ENCODE measurements at regions not wholly inside any gene's neighbourhood (a gene's known extent, or its start where the extent isn't known, plus 50 kb on each side); places are given as distances from the start of the nearest gene placed in this dataset.

GRCh38 chr14:22046063-22046462 lies 372.4 kb upstream of the OR4E1 start:
- TF ChIP-seq ATF3 (CRISPR knock-in tag; IDR thresholded peaks at IDR 0.05) (no peak), HCFC1 (IDR thresholded peaks at IDR 0.05; ENCODE audit: low read depth, low read length) (no peak), SNRNP70 (IDR thresholded peaks at IDR 0.05; ENCODE audit: low read depth, low read length) (no peak), EED (CRISPR knock-in tag; IDR thresholded peaks at IDR 0.05) (no peak), ZNF431 (CRISPR knock-in tag; IDR thresholded peaks at IDR 0.05; ENCODE audit: borderline replicate concordance, low read depth) (no peak), THAP11 (CRISPR knock-in tag; IDR thresholded peaks at IDR 0.05) (no peak), ZNF543 (CRISPR knock-in tag; IDR thresholded peaks at IDR 0.05) (no peak), CTCF (CRISPR knock-in tag; IDR thresholded peaks at IDR 0.05) (no peak), FIP1L1 (IDR thresholded peaks at IDR 0.05; ENCODE audit: borderline replicate concordance, insufficient read depth, low read depth, low read length) (no peak), ZNF552 (CRISPR knock-in tag; IDR thresholded peaks at IDR 0.05; ENCODE audit: borderline replicate concordance) (no peak), ZFP91 (CRISPR knock-in tag; IDR thresholded peaks at IDR 0.05; ENCODE audit: borderline replicate concordance) (no peak), EZH2 (conservative IDR thresholded peaks at IDR 0.05; ENCODE audit: low read depth, low read length) (no peak)
- TF ChIP-seq, protein P1, sequence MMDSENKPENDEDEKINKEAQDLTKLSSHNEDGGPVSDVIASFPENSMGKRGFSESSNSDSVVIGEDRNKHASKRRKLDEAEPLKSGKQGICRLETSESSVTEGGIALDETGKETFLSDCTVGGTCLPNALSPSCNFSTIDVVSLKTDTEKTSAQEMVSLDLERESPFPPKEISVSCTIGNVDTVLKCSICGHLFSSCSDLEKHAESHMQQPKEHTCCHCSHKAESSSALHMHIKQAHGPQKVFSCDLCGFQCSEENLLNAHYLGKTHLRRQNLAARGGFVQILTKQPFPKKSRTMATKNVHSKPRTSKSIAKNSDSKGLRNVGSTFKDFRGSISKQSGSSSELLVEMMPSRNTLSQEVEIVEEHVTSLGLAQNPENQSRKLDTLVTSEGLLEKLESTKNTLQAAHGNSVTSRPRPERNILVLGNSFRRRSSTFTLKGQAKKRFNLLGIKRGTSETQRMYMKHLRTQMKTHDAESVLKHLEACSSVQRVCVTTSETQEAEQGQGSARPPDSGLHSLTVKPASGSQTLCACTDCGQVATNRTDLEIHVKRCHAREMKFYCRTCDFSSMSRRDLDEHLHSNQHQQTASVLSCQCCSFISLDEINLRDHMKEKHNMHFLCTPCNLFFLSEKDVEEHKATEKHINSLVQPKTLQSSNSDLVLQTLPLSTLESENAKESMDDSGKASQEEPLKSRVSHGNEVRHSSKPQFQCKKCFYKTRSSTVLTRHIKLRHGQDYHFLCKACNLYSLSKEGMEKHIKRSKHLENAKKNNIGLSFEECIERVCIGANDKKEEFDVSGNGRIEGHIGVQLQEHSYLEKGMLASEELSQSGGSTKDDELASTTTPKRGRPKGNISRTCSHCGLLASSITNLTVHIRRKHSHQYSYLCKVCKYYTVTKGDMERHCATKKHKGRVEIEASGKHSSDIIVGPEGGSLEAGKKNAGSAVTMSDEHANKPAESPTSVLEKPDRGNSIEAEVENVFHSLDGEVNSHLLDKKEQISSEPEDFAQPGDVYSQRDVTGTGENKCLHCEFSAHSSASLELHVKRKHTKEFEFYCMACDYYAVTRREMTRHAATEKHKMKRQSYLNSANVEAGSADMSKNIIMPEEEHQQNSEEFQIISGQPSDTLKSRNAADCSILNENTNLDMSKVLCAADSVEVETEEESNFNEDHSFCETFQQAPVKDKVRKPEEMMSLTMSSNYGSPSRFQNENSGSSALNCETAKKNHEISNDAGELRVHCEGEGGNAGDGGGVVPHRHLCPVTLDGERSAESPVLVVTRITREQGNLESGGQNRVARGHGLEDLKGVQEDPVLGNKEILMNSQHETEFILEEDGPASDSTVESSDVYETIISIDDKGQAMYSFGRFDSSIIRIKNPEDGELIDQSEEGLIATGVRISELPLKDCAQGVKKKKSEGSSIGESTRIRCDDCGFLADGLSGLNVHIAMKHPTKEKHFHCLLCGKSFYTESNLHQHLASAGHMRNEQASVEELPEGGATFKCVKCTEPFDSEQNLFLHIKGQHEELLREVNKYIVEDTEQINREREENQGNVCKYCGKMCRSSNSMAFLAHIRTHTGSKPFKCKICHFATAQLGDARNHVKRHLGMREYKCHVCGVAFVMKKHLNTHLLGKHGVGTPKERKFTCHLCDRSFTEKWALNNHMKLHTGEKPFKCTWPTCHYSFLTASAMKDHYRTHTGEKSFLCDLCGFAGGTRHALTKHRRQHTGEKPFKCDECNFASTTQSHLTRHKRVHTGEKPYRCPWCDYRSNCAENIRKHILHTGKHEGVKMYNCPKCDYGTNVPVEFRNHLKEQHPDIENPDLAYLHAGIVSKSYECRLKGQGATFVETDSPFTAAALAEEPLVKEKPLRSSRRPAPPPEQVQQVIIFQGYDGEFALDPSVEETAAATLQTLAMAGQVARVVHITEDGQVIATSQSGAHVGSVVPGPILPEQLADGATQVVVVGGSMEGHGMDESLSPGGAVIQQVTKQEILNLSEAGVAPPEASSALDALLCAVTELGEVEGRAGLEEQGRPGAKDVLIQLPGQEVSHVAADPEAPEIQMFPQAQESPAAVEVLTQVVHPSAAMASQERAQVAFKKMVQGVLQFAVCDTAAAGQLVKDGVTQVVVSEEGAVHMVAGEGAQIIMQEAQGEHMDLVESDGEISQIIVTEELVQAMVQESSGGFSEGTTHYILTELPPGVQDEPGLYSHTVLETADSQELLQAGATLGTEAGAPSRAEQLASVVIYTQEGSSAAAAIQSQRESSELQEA (CRISPR knock-in tag; IDR thresholded peaks at IDR 0.05; ENCODE audit: not compliant biosample characterization): no peak

All from HepG2 (cell line).